ENCODE measurements at regions not wholly inside any gene's neighbourhood (a gene's known extent, or its start where the extent isn't known, plus 50 kb on each side); places are given as distances from the start of the nearest gene placed in this dataset.

- Mint-ChIP-seq H3K9me3 (no peaks in the 10 kb centered on the region), H3K27me3 (ENCODE audit: low read depth) (peaks cover 12% of the 10 kb centered on the region), H3K27ac (no peak overlapping the region), H3K36me3 (ENCODE audit: low read depth) (no peaks in the 10 kb centered on the region), H3K4me3 (no peak overlapping the region), H3K4me1 (peaks cover 40% of the 10 kb centered on the region)
- TF ChIP-seq, protein P1, sequence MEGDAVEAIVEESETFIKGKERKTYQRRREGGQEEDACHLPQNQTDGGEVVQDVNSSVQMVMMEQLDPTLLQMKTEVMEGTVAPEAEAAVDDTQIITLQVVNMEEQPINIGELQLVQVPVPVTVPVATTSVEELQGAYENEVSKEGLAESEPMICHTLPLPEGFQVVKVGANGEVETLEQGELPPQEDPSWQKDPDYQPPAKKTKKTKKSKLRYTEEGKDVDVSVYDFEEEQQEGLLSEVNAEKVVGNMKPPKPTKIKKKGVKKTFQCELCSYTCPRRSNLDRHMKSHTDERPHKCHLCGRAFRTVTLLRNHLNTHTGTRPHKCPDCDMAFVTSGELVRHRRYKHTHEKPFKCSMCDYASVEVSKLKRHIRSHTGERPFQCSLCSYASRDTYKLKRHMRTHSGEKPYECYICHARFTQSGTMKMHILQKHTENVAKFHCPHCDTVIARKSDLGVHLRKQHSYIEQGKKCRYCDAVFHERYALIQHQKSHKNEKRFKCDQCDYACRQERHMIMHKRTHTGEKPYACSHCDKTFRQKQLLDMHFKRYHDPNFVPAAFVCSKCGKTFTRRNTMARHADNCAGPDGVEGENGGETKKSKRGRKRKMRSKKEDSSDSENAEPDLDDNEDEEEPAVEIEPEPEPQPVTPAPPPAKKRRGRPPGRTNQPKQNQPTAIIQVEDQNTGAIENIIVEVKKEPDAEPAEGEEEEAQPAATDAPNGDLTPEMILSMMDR (IDR thresholded peaks at IDR 0.05; ENCODE audit: unreplicated experiment in 3 of 3), result no peak
Observed at GRCh38 chr3:41001556-41001955, 197.7 kb upstream of the CTNNB1 start.

DNA sequence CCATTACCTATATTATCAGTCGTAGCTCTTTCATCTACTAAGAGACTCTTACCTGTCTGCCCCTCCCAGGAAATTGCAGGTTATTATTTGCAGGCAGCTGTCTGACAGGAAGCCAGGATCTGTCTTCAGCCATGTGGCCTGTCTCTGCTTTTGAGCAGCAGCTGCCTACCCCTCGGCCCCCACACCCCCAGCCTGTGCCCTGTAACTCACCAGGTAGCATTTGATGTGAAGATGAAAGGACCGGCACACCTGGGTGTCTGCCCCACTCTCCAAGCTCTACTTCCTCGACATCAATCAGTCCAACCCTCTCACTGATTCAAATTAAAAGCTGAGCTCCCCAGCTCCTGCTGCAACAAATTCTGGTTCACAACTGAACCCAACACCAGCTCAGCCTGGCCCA, 197.2 kb upstream of the CTNNB1 start:
- no peak overlapping the region for H3K4me3 Mint-ChIP-seq

DNA sequence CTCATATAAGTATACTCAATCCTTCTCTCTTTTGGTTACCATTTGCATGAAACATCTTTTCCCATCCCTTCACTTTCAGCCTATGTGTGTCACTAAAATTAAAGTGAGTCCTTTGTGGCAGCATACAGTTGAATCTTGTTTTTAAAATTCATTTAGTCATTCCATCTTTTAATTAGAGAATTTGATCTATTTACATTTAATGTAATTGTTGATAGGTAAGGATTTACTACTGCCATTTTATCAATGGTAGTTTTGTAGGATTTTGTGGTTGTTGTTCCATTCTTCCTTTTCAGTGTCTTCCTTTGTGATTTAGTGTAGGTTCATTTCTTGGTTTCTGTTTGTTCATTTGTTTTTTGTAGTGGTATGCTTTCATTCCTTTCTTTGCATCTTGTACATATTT, 191.9 kb upstream of the CTNNB1 start:
- Mint-ChIP-seq H3K4me3 (no peak overlapping the region), H3K9me3 (peaks cover 24% of the 10 kb centered on the region), H3K27me3 (ENCODE audit: low read depth) (peaks cover 2% of the 10 kb centered on the region), H3K36me3 (ENCODE audit: low read depth) (peaks cover 5% of the 10 kb centered on the region), H3K4me1 (peaks cover 7% of the 10 kb centered on the region), H3K27ac (no peak overlapping the region)
- TF ChIP-seq, protein P1 (IDR thresholded peaks at IDR 0.05; ENCODE audit: unreplicated experiment in 3 of 3), result no peak

More for the DNA sequence above, 197.2 kb upstream of the CTNNB1 start:
- Mint-ChIP-seq H3K9me3 (peaks cover 4% of the 10 kb centered on the region), H3K27me3 (ENCODE audit: low read depth) (peaks cover 12% of the 10 kb centered on the region), H3K36me3 (ENCODE audit: low read depth) (no peaks in the 10 kb centered on the region), H3K4me1 (peaks cover 35% of the 10 kb centered on the region), H3K27ac (no peak overlapping the region)
- TF ChIP-seq, protein P1 (IDR thresholded peaks at IDR 0.05; ENCODE audit: unreplicated experiment in 3 of 3), result no peak

DNA sequence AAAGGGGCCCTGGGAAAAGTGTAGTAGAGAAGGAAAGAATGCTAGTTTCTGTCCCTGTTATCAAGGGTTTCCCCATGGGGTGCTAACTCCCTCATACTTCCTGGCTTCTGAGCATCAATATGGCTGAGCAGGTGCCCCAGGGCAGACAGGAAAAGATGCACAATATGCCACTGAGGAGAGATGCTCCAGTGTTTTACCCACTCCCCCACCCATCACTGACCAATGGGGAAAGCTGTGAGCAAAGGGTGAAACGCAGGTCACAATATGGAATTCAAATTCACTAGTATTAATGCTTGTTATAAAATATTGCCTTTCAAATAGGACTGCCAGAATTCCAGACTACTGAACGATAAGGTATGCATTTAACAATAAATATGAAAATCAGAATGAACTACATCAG, 187.5 kb upstream of the CTNNB1 start:
- no peak overlapping the region for H3K4me3 Mint-ChIP-seq
- no peaks in the 10 kb centered on the region for H3K27me3 Mint-ChIP-seq (ENCODE audit: low read depth)
- no peak overlapping the region for H3K27ac Mint-ChIP-seq
- peaks cover 12% of the 10 kb centered on the region for H3K4me1 Mint-ChIP-seq
- peaks cover 5% of the 10 kb centered on the region for H3K36me3 Mint-ChIP-seq (ENCODE audit: low read depth)
- peaks cover 22% of the 10 kb centered on the region for H3K9me3 Mint-ChIP-seq
- TF ChIP-seq, protein P1 (IDR thresholded peaks at IDR 0.05; ENCODE audit: unreplicated experiment in 3 of 3), result no peak

GRCh38 chr3:41018855-41019254, 180.4 kb upstream of the CTNNB1 start:
- no peaks in the 10 kb centered on the region for H3K27me3 Mint-ChIP-seq (ENCODE audit: low read depth)
- TF ChIP-seq, protein P1 (IDR thresholded peaks at IDR 0.05; ENCODE audit: unreplicated experiment in 3 of 3), result no peak

DNA sequence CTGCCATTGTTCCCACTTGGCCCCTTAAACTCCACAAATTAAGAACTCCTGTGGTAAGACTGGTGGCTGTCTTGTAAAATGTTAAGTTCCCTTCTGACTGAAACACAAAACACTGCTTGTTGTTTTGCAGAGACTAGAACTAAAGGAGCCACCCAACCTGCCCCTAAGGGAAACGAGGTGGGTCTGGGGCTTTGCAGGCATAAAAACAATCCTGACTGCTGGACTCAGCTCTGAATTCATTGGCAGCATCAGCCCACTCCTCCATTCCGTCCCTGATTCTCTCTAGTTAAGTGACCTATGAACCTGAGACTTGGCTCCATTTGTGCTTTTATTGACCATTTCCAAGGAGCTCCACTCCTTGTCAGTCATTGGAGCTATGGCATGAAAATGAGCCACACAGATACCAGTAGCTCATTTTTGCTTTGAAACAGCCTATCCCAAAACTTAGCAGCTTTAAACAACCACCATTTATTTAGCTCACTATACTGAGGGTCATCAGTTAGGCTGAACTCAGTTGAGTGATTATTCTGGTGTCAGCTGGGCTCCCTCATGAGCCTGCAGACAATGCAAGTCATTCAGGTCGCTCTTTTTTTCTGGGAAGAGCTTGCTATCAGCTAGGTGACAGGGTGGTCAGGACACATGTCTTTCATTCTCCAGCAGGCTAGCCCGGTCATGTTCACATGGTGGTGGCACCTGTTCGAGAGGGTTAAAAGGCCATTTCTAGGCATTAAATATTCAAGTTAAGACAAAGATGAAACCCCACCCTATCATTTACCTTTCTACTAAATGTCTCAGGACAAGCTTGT, 175.1 kb upstream of the CTNNB1 start:
- TF ChIP-seq, protein P1 (IDR thresholded peaks at IDR 0.05; ENCODE audit: unreplicated experiment in 3 of 3), result no peak
- H3K4me1 Mint-ChIP-seq, result peaks cover 6% of the 10 kb centered on the region
- no peaks in the 10 kb centered on the region for H3K27me3 Mint-ChIP-seq (ENCODE audit: low read depth)
- no peak overlapping the region for H3K4me3 Mint-ChIP-seq
- H3K27ac Mint-ChIP-seq, result no peak overlapping the region
- H3K9me3 Mint-ChIP-seq, result no peaks in the 10 kb centered on the region
- no peaks in the 10 kb centered on the region for H3K36me3 Mint-ChIP-seq (ENCODE audit: low read depth)

More at GRCh38 chr3:41018855-41019254, 180.4 kb upstream of the CTNNB1 start:
- no peak overlapping the region for H3K27ac Mint-ChIP-seq
- H3K36me3 Mint-ChIP-seq (ENCODE audit: low read depth), result no peaks in the 10 kb centered on the region
- peaks cover 3% of the 10 kb centered on the region for H3K4me1 Mint-ChIP-seq
- H3K9me3 Mint-ChIP-seq, result no peaks in the 10 kb centered on the region
- H3K4me3 Mint-ChIP-seq, result no peak overlapping the region
